ENCODE measurements at regions not wholly inside any gene's neighbourhood (a gene's known extent, or its start where the extent isn't known, plus 50 kb on each side); places are given as distances from the start of the nearest gene placed in this dataset.
"Not testable (repeated sequence)": the region's sequence is repeated elsewhere in the genome, so short reads cannot be mapped to it uniquely, and the experiment has no call there.

- H3K9me3 ChIP-seq; H3K27ac ChIP-seq; H3K4me1 ChIP-seq (ENCODE audit: control insufficient read depth in 1 of 2, low read depth in 2 of 2); H3K27me3 ChIP-seq (replicated peaks; ENCODE audit: insufficient read depth); DNase-seq (ENCODE audit: low spot score); H3K4me3 ChIP-seq: not testable (repeated sequence)
- peak; percentile 9 for ATAC-seq (ENCODE audit: insufficient number of reproducible peaks, low FRiP score, low read depth)
- peaks cover 45% of the 10 kb centered on the region for H3K36me3 ChIP-seq
Measured at GRCh38 chr3:195669310-195669709, 51.5 kb upstream of the MUC20 start.

GRCh38 chr3:195668131-195668766 lies 52.5 kb upstream of the MUC20 start:
- not testable (repeated sequence) for DNase-seq (ENCODE audit: low spot score); H3K4me3 ChIP-seq; H3K4me1 ChIP-seq (ENCODE audit: control insufficient read depth in 1 of 2, low read depth in 2 of 2); H3K9me3 ChIP-seq; H3K27ac ChIP-seq; H3K27me3 ChIP-seq (replicated peaks; ENCODE audit: insufficient read depth); ATAC-seq (ENCODE audit: insufficient number of reproducible peaks, low FRiP score, low read depth)
- peaks cover 41% of the 10 kb centered on the region for H3K36me3 ChIP-seq

GRCh38 chr3:195665311-195665710 lies 55.5 kb upstream of the MUC20 start:
- DNase-seq (ENCODE audit: low spot score); H3K4me3 ChIP-seq; H3K27ac ChIP-seq; H3K27me3 ChIP-seq (replicated peaks; ENCODE audit: insufficient read depth); H3K9me3 ChIP-seq; ATAC-seq (ENCODE audit: insufficient number of reproducible peaks, low FRiP score, low read depth); H3K4me1 ChIP-seq (ENCODE audit: control insufficient read depth in 1 of 2, low read depth in 2 of 2): not testable (repeated sequence)
- H3K36me3 ChIP-seq: peaks cover 27% of the 10 kb centered on the region

- not testable (repeated sequence) for DNase-seq (ENCODE audit: low spot score); ATAC-seq (ENCODE audit: insufficient number of reproducible peaks, low FRiP score, low read depth); H3K4me1 ChIP-seq (ENCODE audit: control insufficient read depth in 1 of 2, low read depth in 2 of 2); H3K27me3 ChIP-seq (replicated peaks; ENCODE audit: insufficient read depth); H3K4me3 ChIP-seq; H3K9me3 ChIP-seq; H3K27ac ChIP-seq
- peaks cover 23% of the 10 kb centered on the region for H3K36me3 ChIP-seq
Measured at GRCh38 chr3:195664131-195664530, 56.6 kb upstream of the MUC20 start.

DNA sequence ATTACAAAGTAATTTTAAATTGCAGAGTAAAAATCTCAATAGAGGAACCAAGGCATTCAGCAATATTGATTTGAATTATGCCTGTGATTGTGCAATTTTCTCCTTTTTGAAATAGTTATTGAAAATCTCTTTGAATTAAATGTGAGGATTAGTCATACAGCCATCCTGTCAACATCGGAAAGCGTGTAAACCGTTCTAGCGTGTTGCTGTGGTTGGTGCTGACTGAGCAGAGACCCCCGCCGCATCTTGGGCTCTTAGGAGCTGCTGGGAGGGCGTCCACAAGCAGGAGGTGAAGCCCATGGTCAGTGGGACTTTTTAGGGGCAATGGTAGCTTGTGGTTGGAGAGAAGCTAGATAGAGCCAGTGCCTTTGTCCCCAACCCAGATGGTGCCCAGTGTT lies 61.6 kb upstream of the MUC20 start:
- not testable (repeated sequence) for H3K4me1 ChIP-seq (ENCODE audit: control insufficient read depth in 1 of 2, low read depth in 2 of 2); H3K27me3 ChIP-seq (replicated peaks; ENCODE audit: insufficient read depth); H3K36me3 ChIP-seq; ATAC-seq (ENCODE audit: insufficient number of reproducible peaks, low FRiP score, low read depth); H3K27ac ChIP-seq; DNase-seq (ENCODE audit: low spot score); H3K9me3 ChIP-seq
- H3K4me3 ChIP-seq: peak overlapping the region; percentile 44

- not testable (repeated sequence) for H3K4me1 ChIP-seq (ENCODE audit: control insufficient read depth in 1 of 2, low read depth in 2 of 2); H3K27ac ChIP-seq; ATAC-seq (ENCODE audit: insufficient number of reproducible peaks, low FRiP score, low read depth); H3K9me3 ChIP-seq; DNase-seq (ENCODE audit: low spot score); H3K27me3 ChIP-seq (replicated peaks; ENCODE audit: insufficient read depth); H3K36me3 ChIP-seq
- H3K4me3 ChIP-seq: peak overlapping the region; percentile 77
Measured at GRCh38 chr3:195658381-195659135, 62.2 kb upstream of the MUC20 start.

DNA sequence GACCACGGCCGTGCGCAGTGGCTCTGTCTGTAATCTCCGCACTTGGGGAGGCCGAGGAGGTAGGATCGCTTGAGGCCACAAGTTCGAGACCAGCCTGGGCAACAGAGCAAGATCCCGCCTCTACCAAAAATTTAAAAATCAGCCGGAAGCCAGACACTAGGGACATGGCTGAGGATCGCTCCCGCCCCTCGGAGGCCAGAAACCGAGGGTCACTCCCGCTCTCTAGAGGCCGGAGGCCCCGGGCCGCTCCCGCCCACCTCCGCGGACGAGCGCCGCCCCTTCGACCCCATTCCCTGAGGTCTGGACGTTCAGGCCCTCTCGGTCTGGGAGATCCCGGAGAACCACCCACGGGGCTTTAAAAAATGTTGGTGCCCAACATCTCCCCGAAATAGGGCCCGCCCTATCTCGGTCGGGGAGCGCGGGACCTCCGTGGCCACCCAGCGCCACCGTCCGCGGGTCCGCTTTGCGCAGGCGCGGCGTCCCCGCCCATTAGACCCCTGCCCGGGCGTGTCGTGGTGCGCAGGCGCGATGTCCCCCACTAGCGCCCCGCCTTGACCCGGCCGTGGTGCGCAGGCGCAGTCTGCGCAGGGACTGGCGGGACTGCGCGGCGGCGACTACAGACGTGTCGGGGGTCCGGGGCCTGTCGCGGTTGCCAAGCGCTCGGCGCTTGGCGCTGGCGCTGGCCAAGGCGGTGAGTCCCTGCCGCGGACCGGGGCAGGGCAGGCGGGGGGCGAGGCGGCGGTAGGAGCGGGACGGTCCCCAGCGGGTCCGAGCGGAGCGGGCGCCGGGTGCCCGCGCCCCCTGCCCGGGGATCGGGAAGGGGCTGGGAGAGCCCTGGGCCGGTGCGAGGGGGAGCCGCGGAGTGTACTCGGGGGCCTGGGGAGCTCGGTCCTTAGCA lies 63.1 kb upstream of the MUC20 start:
- Histone ChIP-seq H3K4me3 (peak overlapping the region; percentile 77), H3K27ac (peak overlapping the region; percentile 65 to 77)
- not testable (repeated sequence) for H3K4me1 ChIP-seq (ENCODE audit: control insufficient read depth in 1 of 2, low read depth in 2 of 2); H3K36me3 ChIP-seq; H3K9me3 ChIP-seq; H3K27me3 ChIP-seq (replicated peaks; ENCODE audit: insufficient read depth)
- ATAC-seq (ENCODE audit: insufficient number of reproducible peaks, low FRiP score, low read depth) (peak; percentile 85), DNase-seq (ENCODE audit: low spot score) (peak; percentile 61)

DNA sequence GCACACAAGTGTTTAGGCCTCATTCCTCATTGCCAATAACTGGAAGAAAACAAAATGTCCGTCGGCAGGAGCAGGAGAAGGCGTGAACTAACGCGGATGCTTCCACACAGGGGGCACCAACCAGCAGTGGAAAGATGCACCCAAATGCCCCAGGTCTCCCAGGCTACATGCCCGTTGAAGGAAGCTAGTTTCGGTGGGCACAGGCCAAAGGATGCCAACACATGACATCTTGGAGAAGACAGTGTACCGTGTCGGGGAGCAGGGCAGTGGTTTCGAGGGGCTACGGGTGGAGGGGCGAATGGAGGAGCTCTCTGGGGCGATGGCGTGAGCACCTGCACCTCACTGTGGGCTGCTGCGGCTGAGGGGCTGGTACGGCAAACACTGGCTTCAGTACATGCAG lies 64.7 kb upstream of the MUC20 start:
- not testable (repeated sequence) for H3K9me3 ChIP-seq; DNase-seq (ENCODE audit: low spot score); H3K4me1 ChIP-seq (ENCODE audit: control insufficient read depth in 1 of 2, low read depth in 2 of 2); ATAC-seq (ENCODE audit: insufficient number of reproducible peaks, low FRiP score, low read depth); H3K27ac ChIP-seq; H3K27me3 ChIP-seq (replicated peaks; ENCODE audit: insufficient read depth); H3K36me3 ChIP-seq; H3K4me3 ChIP-seq

DNA sequence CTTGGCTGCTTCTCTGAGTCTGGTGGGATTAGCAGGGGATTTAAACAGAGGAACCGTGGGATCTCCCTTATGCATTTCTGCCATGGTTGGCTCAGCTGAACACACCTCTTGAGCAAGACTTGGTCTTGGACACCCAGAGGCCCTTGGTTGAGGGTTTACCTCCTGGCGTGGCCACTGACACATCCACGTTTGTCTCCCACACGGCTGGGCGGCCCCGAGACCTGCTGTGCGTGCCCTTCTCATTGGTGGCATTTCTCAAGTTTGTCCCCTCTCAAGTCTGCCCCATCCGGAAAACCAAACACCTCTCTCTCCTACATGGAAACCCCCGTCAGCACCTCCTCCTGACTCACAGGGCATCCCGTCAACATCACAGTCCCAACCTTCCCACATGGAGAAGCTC lies 66.0 kb upstream of the MUC20 start:
- not testable (repeated sequence) for H3K27me3 ChIP-seq (replicated peaks; ENCODE audit: insufficient read depth); H3K4me3 ChIP-seq; ATAC-seq (ENCODE audit: insufficient number of reproducible peaks, low FRiP score, low read depth); H3K9me3 ChIP-seq; DNase-seq (ENCODE audit: low spot score); H3K4me1 ChIP-seq (ENCODE audit: control insufficient read depth in 1 of 2, low read depth in 2 of 2); H3K36me3 ChIP-seq; H3K27ac ChIP-seq

- H3K9me3 ChIP-seq; H3K4me3 ChIP-seq; ATAC-seq (ENCODE audit: insufficient number of reproducible peaks, low FRiP score, low read depth); DNase-seq (ENCODE audit: low spot score); H3K27me3 ChIP-seq (replicated peaks; ENCODE audit: insufficient read depth); H3K36me3 ChIP-seq; H3K4me1 ChIP-seq (ENCODE audit: control insufficient read depth in 1 of 2, low read depth in 2 of 2); H3K27ac ChIP-seq: not testable (repeated sequence)
Measured at GRCh38 chr3:195654138-195654537, 66.6 kb upstream of the MUC20 start.

Measured in thoracic aorta (tissue), 2 donors.